Adipocyte (in vitro differentiated cells): ENCODE measurements at regions not wholly inside any gene's neighbourhood (a gene's known extent, or its start where the extent isn't known, plus 50 kb on each side); places are given as distances from the start of the nearest gene placed in this dataset.

Experiments
- DNase-seq: peaks from one replicate; pipeline ENCODE4 v3.0.0-alpha.2; 2015; ENCODE audit warnings: low read depth
- H3K27me3 ChIP-seq: replicated peaks from 2 replicates; pipeline ENCODE4 v1.7.0; 2013; ENCODE audit warnings: mild to moderate bottlenecking, low read length, moderate library complexity; ENCODE audit not compliant: control insufficient read depth, insufficient read depth
- H3K36me3 ChIP-seq: 2 replicates; pipeline ENCODE4 v1.7.0; 2013; ENCODE audit warnings: low read length, mild to moderate bottlenecking, moderate library complexity; ENCODE audit not compliant: control insufficient read depth, insufficient read depth, severe bottlenecking
- H3K4me1 ChIP-seq: 2 replicates; pipeline ENCODE4 v1.7.0; 2013; ENCODE audit warnings: mild to moderate bottlenecking, low read length, moderate library complexity; ENCODE audit not compliant: control insufficient read depth, insufficient read depth
- H3K4me3 ChIP-seq: 2 replicates; pipeline ENCODE4 v1.7.0; 2013; ENCODE audit warnings: mild to moderate bottlenecking, low read length, moderate library complexity
- H3K9ac ChIP-seq: 2 replicates; pipeline ENCODE4 v1.7.0; 2013; ENCODE audit warnings: mild to moderate bottlenecking, low read length, moderate library complexity
- H3K9me3 ChIP-seq: 2 replicates; pipeline ENCODE4 v1.7.0; 2013; ENCODE audit warnings: mild to moderate bottlenecking, low read length, moderate library complexity; ENCODE audit not compliant: control insufficient read depth

DNA sequence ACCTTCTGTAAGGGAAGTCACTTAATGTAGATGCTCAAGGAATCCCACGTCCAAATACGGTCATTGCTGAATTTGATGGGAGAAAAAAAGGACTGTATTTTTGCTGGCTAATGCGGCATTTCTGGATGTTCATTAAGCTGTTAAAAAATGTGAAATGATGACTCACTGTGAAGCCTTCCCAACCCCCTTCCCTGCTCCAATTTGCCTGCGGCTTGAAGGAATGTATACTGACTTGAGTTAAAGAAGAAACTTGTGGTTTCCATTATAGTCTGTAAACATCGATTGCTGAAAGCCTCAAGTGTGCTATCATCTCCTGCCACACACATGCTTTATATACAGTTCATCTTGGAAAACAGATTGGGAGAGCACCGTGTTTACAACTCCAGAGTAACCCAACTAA is 249.1 kb upstream of the JAG1 start:
- H3K9me3 ChIP-seq = no peaks in the 10 kb centered on the region
- H3K36me3 ChIP-seq = no peaks in the 10 kb centered on the region
- H3K9ac ChIP-seq = peak overlapping the region; percentile 1
- no peaks in the 10 kb centered on the region for H3K27me3 ChIP-seq
- peak overlapping the region; percentile 18 for H3K4me3 ChIP-seq
- peaks cover 63% of the 10 kb centered on the region for H3K4me1 ChIP-seq
- peak; percentile 94 for DNase-seq

DNA sequence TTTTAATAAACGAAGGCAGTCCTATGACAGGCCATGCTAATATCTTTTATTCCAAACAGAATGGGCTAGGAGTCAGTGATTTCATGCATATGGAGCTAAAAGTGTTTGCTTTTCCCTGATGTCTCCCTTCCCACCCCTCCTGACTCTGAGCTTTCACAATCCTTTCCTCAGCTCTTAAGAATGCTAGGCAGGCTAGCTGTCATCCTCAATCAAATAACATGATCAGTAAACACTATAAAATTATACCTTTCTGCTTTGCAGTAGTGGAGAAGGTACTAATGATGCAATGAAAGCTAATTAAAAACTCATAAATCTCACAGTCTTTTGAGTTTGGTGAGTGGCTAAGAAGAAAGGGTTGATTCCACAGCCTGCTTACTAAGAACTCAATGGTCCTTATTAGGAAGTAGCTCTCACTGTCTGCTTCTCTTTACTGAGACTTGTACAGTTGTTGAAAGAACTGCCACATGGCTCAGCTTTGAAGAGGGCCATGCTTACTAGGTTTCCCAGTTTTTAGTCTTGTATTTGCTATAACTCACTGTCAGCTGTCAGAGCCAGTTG is 250.9 kb upstream of the JAG1 start:
- Histone ChIP-seq H3K9ac (no peak overlapping the region), H3K9me3 (no peaks in the 10 kb centered on the region)
- DNase-seq = peak; percentile 92

DNA sequence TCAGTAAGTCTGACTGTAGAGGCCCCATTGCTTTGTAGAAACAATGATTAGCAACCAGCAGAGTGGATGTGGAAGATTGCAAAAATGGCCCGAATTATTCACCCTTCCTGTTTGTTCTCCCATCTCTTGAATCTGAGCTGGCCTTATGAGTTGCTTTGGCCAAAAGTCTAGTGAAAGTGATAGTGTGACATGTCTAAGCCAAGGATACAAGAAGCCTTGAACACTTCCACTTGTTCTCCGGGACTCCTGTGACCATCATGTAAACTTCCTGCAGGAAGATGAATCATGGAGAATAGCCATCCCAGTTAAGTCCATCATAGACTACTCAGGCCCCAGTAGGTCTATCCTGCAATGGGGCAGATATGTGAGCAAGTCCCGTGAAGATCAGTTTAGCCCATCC is 252.0 kb upstream of the JAG1 start:
- no peak overlapping the region for H3K9ac ChIP-seq
- no peaks in the 10 kb centered on the region for H3K9me3 ChIP-seq
- H3K4me3 ChIP-seq = no peak overlapping the region
- H3K4me1 ChIP-seq = peaks cover 53% of the 10 kb centered on the region
- no peaks in the 10 kb centered on the region for H3K27me3 ChIP-seq
- no peak for DNase-seq
- H3K36me3 ChIP-seq = no peaks in the 10 kb centered on the region

More for the DNA sequence above, 250.9 kb upstream of the JAG1 start:
- H3K27me3 ChIP-seq = no peaks in the 10 kb centered on the region
- no peak overlapping the region for H3K4me3 ChIP-seq
- H3K36me3 ChIP-seq = no peaks in the 10 kb centered on the region
- peaks cover 64% of the 10 kb centered on the region for H3K4me1 ChIP-seq

DNA sequence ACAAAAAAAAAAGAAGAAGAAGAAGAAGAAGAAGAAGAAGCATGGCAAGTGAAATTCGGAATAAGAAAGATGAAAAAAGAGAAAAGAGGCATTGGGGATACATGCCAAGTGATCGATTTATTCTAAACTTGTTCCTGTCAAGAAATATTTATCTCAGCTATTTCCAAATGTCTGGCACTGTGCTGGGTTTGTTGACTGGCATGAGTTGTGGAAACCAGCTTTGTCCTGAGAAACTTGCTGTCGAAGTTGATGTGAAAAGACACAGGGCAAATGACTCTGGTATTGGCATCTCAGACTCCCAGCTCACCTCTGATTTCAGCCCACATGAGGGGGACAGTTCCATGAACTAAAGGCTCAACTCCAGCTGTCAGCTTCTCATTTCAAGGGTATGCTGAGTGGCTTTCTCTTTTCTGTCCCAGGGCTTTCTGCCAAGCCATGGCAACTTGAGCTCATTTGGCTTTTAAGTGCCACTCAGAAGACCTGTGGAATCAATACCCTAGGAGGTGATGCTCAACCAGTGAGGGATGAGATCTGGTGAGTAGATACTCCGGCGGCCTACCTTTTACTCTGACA is 253.3 kb upstream of the JAG1 start:
- H3K4me1 ChIP-seq = peaks cover 42% of the 10 kb centered on the region
- DNase-seq = no peak
- no peaks in the 10 kb centered on the region for H3K27me3 ChIP-seq
- H3K9ac ChIP-seq = no peak overlapping the region
- H3K9me3 ChIP-seq = no peaks in the 10 kb centered on the region
- H3K36me3 ChIP-seq = no peaks in the 10 kb centered on the region
- no peak overlapping the region for H3K4me3 ChIP-seq

DNA sequence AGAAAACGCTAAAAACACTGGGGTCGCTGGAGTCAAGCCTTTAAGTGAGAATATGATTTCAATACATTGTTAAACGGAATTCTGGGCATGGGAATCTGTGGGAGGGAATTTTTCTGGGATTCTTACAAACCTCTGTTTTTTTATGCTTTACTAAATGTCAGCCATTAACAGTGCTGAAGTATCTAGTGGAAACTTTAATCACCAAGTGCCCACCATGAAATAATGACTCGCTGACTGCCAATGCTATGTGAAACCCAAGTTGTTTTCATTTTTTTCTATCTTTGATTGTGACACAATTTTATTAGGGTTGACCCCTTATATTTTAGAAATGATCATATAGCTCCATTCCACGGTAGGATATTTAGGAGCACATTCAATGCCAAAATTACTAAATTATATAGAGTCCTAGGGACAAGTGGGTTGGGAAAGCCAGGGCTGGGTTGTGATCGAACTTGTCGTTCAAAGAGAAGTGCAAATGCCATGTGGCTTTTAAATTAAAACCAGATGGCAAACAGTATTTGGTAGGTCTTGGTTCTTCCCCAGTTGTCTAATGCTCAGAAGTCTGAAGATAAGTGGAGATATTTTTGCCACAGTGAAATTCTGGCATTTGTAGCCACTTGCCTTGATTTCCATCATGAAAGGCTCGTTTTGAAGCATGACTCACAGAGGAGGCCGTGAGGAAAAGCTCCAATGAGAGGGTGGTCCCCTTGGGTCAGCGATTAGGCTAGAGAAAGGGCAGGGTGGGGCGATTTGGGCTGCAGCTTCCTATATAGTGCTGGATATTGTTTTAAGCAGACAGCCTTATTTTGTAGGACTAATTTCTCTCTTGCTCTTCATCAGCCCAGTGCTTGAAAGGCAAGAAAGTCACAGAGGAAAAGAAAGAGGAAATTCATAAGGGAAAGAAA is 254.4 kb upstream of the JAG1 start:
- H3K9ac ChIP-seq = no peak overlapping the region
- no peak for DNase-seq
- H3K27me3 ChIP-seq = no peaks in the 10 kb centered on the region
- H3K4me3 ChIP-seq = no peak overlapping the region
- no peaks in the 10 kb centered on the region for H3K36me3 ChIP-seq
- H3K4me1 ChIP-seq = peaks cover 31% of the 10 kb centered on the region
- H3K9me3 ChIP-seq = no peaks in the 10 kb centered on the region

DNA sequence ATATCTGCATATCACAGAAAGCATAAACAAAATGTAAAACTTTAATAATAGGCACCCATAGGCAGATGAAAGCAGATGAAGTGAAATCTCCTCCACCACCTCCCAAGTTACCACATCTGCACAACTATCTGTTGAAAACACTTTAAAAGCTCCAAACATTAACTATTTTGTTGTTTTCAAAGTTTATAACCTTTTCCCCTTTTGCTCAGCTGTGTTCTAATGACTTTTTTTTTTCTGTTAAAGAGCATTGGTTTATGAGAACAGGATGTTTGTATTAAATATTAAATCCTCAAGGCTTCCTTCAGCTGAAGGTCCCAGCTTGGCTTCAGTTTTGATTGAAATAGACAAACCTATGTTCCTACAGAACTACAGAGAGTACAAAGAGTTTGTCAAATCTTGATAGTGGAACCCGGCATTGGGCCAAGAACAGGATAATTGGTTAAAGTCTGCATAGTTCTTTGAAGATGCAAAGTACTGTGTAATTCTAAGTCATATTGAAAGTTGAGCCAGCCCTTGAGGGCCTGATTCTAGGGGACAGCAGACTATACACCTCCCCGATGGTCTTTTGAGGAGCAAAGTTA is 255.1 kb upstream of the JAG1 start:
- no peaks in the 10 kb centered on the region for H3K36me3 ChIP-seq
- no peaks in the 10 kb centered on the region for H3K27me3 ChIP-seq
- H3K4me1 ChIP-seq = peaks cover 24% of the 10 kb centered on the region
- no peak overlapping the region for H3K9ac ChIP-seq
- DNase-seq = peak; percentile 53
- H3K9me3 ChIP-seq = no peaks in the 10 kb centered on the region
- H3K4me3 ChIP-seq = no peak overlapping the region

DNA sequence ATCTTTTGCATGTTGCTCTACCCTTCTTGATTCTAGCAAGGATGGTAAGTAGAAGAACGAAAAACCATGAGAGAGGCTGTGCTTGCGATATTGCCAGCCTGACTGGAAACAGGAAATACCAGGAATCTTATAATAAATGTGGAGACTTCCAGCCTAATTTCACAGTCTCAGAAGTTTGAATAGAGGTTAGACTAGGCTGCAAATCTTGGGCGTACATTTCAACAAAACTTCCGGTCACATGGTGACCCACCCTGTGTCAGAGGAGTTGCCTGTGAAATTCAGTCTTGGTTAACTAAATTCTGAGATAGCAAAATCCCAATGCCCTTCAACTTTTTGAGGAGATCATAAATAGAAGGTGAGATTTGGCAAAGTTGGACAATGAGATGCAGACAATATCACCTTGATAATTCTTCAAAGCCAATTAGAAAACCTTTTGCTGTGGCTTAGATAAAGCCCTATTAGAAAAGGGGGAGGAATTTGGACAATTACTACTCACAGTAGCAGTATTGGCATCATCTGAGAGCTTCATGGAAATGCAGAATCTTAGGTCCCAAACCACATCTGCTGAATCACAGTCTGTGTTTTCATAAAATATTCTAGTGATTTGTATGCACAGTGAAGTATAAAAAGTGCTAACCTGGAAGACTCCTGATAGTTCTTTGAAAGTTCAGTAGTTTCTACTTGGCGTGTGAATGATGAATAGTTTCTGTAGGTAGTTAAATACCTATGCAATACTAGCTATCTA is 262.0 kb upstream of the JAG1 start:
- DNase-seq = no peak
- H3K36me3 ChIP-seq = no peaks in the 10 kb centered on the region
- no peak overlapping the region for H3K4me3 ChIP-seq
- no peaks in the 10 kb centered on the region for H3K27me3 ChIP-seq
- no peaks in the 10 kb centered on the region for H3K9me3 ChIP-seq
- H3K9ac ChIP-seq = no peak overlapping the region
- H3K4me1 ChIP-seq = peaks cover 5% of the 10 kb centered on the region

DNA sequence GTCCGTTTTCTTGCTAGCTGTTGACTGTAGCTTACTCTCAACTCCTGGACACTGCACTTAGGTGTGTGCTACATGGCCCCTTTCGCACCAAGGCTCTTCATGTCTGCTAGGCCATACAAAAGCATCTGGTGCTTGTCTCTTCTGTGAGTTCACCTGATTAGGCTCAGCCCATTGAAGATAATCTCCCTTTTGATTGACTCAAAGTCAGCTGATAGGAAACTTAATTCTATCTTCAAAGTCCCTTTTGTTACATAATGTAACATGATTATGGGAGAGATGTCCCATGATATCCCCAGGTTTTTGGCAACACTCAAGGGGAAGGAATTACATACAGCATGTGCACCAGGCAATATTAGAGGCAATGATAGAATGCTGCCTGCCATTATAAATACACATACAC is 263.0 kb upstream of the JAG1 start:
- H3K4me1 ChIP-seq = peaks cover 5% of the 10 kb centered on the region
- no peak overlapping the region for H3K4me3 ChIP-seq
- no peaks in the 10 kb centered on the region for H3K9me3 ChIP-seq
- no peak overlapping the region for H3K9ac ChIP-seq
- DNase-seq = no peak
- H3K36me3 ChIP-seq = no peaks in the 10 kb centered on the region
- H3K27me3 ChIP-seq = no peaks in the 10 kb centered on the region

DNA sequence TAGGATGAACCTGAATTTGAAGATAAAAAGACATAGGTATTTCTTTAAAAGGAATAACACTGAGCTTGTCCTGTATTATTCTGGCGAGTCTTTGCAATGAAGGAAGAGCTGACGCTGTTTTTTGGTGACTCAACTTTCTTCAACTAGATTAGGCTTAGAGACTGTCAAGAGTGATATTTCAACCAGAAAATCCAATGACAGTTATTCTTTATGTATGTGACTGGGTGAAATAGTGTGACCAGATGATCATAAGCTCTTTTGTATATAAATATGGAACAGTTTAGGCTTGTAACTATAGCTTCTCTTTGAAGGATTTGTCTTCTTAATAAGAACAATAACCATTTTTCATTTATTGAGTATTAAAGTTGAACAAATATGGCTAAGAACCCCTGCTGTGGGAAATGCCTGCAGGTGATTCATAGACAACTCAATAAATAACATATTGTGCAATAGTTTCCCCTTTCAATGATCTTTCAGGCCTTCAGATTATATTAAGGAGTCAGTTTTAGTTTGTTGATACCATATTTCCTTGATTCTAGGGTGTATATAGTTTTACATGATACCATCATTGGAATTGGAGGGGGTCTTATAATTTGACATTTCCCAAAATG is 265.6 kb upstream of the JAG1 start:
- H3K36me3 ChIP-seq = no peaks in the 10 kb centered on the region
- no peak for DNase-seq
- no peak overlapping the region for H3K9ac ChIP-seq
- no peaks in the 10 kb centered on the region for H3K27me3 ChIP-seq
- H3K4me3 ChIP-seq = no peak overlapping the region
- peaks cover 5% of the 10 kb centered on the region for H3K4me1 ChIP-seq
- H3K9me3 ChIP-seq = no peaks in the 10 kb centered on the region

DNA sequence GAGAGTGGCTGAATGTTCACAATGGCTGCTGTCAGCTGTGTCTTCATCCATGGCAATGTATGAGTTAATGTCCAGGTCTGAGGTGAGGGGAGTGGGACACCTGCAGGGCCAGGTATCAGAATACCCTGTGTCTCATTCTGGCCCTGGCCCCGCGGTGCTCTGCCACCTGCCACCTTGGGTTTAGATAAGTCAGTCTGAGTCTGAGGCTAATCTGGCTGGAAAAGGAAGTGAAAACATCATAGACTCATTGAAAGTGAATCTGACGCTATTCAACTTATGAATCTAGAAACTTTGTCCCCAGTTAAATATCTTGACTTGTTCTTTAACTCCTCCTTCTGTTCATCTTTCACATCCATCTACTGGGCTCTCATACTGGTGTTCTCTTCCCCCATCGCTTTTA is 267.1 kb upstream of the JAG1 start:
- no peak overlapping the region for H3K9ac ChIP-seq
- peaks cover under 1% of the 10 kb centered on the region for H3K4me1 ChIP-seq
- H3K9me3 ChIP-seq = no peaks in the 10 kb centered on the region
- no peaks in the 10 kb centered on the region for H3K36me3 ChIP-seq
- no peaks in the 10 kb centered on the region for H3K27me3 ChIP-seq
- DNase-seq = no peak
- H3K4me3 ChIP-seq = no peak overlapping the region
